ENCODE measurements at regions not wholly inside any gene's neighbourhood (a gene's known extent, or its start where the extent isn't known, plus 50 kb on each side); places are given as distances from the start of the nearest gene placed in this dataset.

- no peak for DNase-seq
Measured at GRCh38 chr17:71989117-71989516, 131.7 kb upstream of the SOX9 start.

- DNase-seq, result no peak
Measured at GRCh38 chr17:71993363-71993762, 127.5 kb upstream of the SOX9 start.

- no peak for DNase-seq
Measured at GRCh38 chr17:71995590-71995989, 125.2 kb upstream of the SOX9 start.

- DNase-seq, result no peak
Measured at GRCh38 chr17:72004011-72004427, 116.8 kb upstream of the SOX9 start.

GRCh38 chr17:72004611-72005331 is 116.0 kb upstream of the SOX9 start:
- DNase-seq, result no peak

GRCh38 chr17:72005332-72006163 is 115.3 kb upstream of the SOX9 start:
- no peak for DNase-seq

GRCh38 chr17:72008236-72008876 is 112.5 kb upstream of the SOX9 start:
- DNase-seq, result no peak

- DNase-seq, result no peak
Measured at GRCh38 chr17:72011561-72011960, 109.3 kb upstream of the SOX9 start.

- DNase-seq, result no peak
Measured at GRCh38 chr17:72021417-72022041, 99.3 kb upstream of the SOX9 start.

- no peak for DNase-seq
Measured at GRCh38 chr17:72022328-72023275, 98.2 kb upstream of the SOX9 start.

GRCh38 chr17:72024457-72024856 is 96.4 kb upstream of the SOX9 start:
- DNase-seq, result no peak

- no peak for DNase-seq
Measured at GRCh38 chr17:72025113-72025512, 95.7 kb upstream of the SOX9 start.

- DNase-seq, result peak; percentile 79
Measured at GRCh38 chr17:72030067-72030899, 90.5 kb upstream of the SOX9 start.

GRCh38 chr17:72031219-72031884 is 89.5 kb upstream of the SOX9 start:
- DNase-seq, result no peak

GRCh38 chr17:72033334-72033733 is 87.5 kb upstream of the SOX9 start:
- no peak for DNase-seq

GRCh38 chr17:72034000-72034399 is 86.8 kb upstream of the SOX9 start:
- DNase-seq, result no peak

GRCh38 chr17:72038427-72038826 is 82.4 kb upstream of the SOX9 start:
- DNase-seq, result no peak

- no peak for DNase-seq
Measured at GRCh38 chr17:72039490-72039889, 81.3 kb upstream of the SOX9 start.

GRCh38 chr17:72046178-72046577 is 74.6 kb upstream of the SOX9 start:
- DNase-seq, result no peak

Measured in right kidney (tissue), 1 donor.